Naive thymus-derived CD4-positive, alpha-beta T cell (primary cell): ENCODE measurements at regions not wholly inside any gene's neighbourhood (a gene's known extent, or its start where the extent isn't known, plus 50 kb on each side); places are given as distances from the start of the nearest gene placed in this dataset.

Experiments used
- ATAC-seq: fragments of 150-1000 bp; cut with Tn5 transposase; 2 replicates; pipeline ENCODE4 v1.10.0; 2021; ENCODE audit warnings: mild to moderate bottlenecking, moderate library complexity
- CTCF ChIA-PET: fragments of 350-600 bp; sonication (Branson Sonifier 250); formaldehyde crosslinking; loops from one replicate; lab custom pipeline; 2021; ENCODE audit warnings: antibody characterized with exemption; lab: Charles Lee
- POLR2A ChIA-PET: fragments of 350-600 bp; sonication (Branson Sonifier 250); formaldehyde crosslinking; loops from one replicate; lab custom pipeline; 2021; ENCODE audit warnings: antibody characterized with exemption, inconsistent platforms; lab: Charles Lee
- DNase-seq, 9 donors: peaks; one replicate each; pipeline versions ENCODE4 v3.0.0 to v3.0.0-alpha.2; 2020 to 2022; ENCODE audit warnings: mixed read lengths in 1 of 9
- H3K27ac ChIP-seq: one replicate; pipeline ENCODE4 v1.7.0; 2013; ENCODE audit warnings: mild to moderate bottlenecking, low read depth, low read length, moderate library complexity
- H3K27me3 ChIP-seq, 2 donors: one replicate each; pipeline ENCODE4 v1.7.0; 2013; ENCODE audit warnings: low read length in 2 of 2, mild to moderate bottlenecking in 2 of 2, moderate library complexity in 2 of 2; ENCODE audit not compliant: control insufficient read depth in 2 of 2, insufficient read depth in 2 of 2
- H3K36me3 ChIP-seq, 3 experiments: 1 replicate in 2 of 3; 2 replicates in 1 of 3; pipeline ENCODE4 v1.7.0; 2013; ENCODE audit warnings: low read length in 3 of 3, mild to moderate bottlenecking in 3 of 3, moderate library complexity in 1 of 3; ENCODE audit not compliant: insufficient read depth in 3 of 3, control insufficient read depth in 2 of 3
- H3K4me1 ChIP-seq, 2 donors: one replicate each; pipeline ENCODE4 v1.7.0; 2013; ENCODE audit warnings: low read length in 2 of 2, mild to moderate bottlenecking in 2 of 2, moderate library complexity in 1 of 2; ENCODE audit not compliant: control insufficient read depth in 2 of 2, insufficient read depth in 2 of 2
- H3K4me3 ChIP-seq: 2 replicates; pipeline ENCODE4 v1.7.0; 2013; ENCODE audit warnings: mild to moderate bottlenecking, low read length
- H3K9me3 ChIP-seq, 3 experiments: 1 replicate in 2 of 3; 2 replicates in 1 of 3; pipeline ENCODE4 v1.7.0; 2013; ENCODE audit warnings: low read length in 3 of 3; ENCODE audit not compliant: control insufficient read depth in 2 of 3
- H3K27ac Mint-ChIP-seq, 9 donors: one replicate each; pipeline ENCODE4 v1.8.0; 2020 to 2022; ENCODE audit warnings: mixed read lengths in 9 of 9, mild to moderate bottlenecking in 8 of 9, moderate library complexity in 5 of 9, inconsistent platforms in 2 of 9
- H3K27me3 Mint-ChIP-seq, 5 donors: one replicate each; pipeline ENCODE4 v1.8.0; 2021 to 2022; ENCODE audit warnings: mixed read lengths in 5 of 5, mild to moderate bottlenecking in 1 of 5
- H3K36me3 Mint-ChIP-seq, 5 donors: one replicate each; pipeline ENCODE4 v1.8.0; 2020 to 2022; ENCODE audit warnings: mixed read lengths in 5 of 5, mild to moderate bottlenecking in 3 of 5, inconsistent platforms in 1 of 5
- H3K4me1 Mint-ChIP-seq, 7 donors: one replicate each; pipeline ENCODE4 v1.8.0; 2020 to 2022; ENCODE audit warnings: mixed read lengths in 7 of 7, mild to moderate bottlenecking in 3 of 7, inconsistent platforms in 1 of 7
- H3K4me3 Mint-ChIP-seq, 10 donors: one replicate each; pipeline ENCODE4 v1.8.0; 2020 to 2022; ENCODE audit warnings: mild to moderate bottlenecking in 10 of 10, mixed read lengths in 10 of 10, moderate library complexity in 6 of 10, inconsistent platforms in 2 of 10
- H3K9me3 Mint-ChIP-seq, 11 donors: one replicate each; pipeline ENCODE4 v1.8.0; 2020 to 2022; ENCODE audit warnings: mixed read lengths in 11 of 11, mild to moderate bottlenecking in 4 of 11, inconsistent platforms in 1 of 11, moderate library complexity in 1 of 11
- intact Hi-C, 2 donors: fragments of 100-400 bp; cut with micrococcal nuclease; formaldehyde crosslinking; loops; one replicate each; pipeline ENCODE4 v1.15.1; 2023

DNA sequence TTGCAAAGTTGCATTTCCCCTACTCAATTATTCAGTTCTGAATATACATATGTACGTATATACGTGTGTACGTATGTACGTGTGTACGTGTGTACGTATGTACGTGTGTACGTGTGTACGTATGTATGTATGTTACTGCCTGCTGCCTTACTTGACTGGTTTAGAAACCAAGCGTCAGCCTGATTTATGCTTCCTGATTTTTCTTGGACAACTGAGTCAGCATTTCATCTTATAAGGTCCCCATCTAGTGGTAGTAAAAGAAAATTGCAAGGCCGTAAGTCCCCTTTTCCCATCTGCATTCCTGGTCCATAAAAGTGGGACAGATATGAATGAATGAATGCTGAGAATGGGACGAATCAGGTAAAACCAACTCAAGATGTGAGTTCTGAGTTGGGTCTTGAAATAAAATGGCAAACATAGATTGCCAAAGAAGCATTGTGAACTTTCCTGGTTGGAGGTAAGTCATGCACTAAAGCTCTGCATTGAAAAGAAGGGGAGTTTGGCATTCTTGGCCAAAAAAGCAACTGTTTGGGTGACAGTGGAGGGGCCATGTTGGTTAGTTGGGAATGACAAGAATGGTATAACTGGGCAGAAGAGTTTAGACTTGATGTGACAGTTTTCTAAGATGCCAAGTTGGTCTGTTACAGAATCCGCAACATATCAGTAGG is 76.4 kb upstream of the DNAH14 start:
- Mint-ChIP-seq H3K27me3 (peaks cover 4 to 22% (median 9%) of the 10 kb centered on the region in 5 donors), H3K9me3 (no peaks in the 10 kb centered on the region), H3K4me3 (no peak overlapping the region), H3K36me3 (no peaks in the 10 kb centered on the region), H3K27ac (no peak overlapping the region), H3K4me1 (peaks cover 0 to 2% (median 0%) of the 10 kb centered on the region in 7 donors)
- no peaks in the 10 kb centered on the region for H3K4me1 ChIP-seq
- DNase-seq (no peak), ATAC-seq (no peak)
- intact Hi-C loops: loop anchor here in 1 of 2 donors (1.0 to 5.0 kb wide), 2 partner anchors 151 to 209 kb away; no protein-coding TSS in a partner anchor
- ChIA-PET CTCF (no interaction called here), POLR2A (no interaction called here)
- no peaks in the 10 kb centered on the region for H3K27me3 ChIP-seq
- no peaks in the 10 kb centered on the region for H3K36me3 ChIP-seq
- no peak overlapping the region for H3K4me3 ChIP-seq
- no peak overlapping the region for H3K27ac ChIP-seq
- H3K9me3 ChIP-seq: no peaks in the 10 kb centered on the region

DNA sequence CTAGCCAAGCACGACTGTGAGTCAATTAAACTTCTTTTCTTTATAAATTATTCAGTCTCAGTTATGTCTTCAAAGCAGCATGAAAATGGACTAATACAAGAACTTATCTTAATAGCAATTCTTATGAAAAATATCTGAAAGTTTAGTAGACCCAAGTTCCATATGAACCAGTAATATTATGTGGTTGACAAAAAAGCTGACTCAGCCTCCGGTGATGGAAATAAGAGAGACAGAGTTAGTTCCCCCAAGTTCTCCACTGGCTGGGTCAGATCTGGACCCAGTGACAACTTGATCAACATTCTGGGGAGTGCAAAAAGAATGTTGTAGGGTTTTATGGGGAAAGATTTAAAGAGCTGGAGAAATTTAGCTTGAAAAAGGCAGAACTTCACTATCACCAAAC is 72.5 kb upstream of the DNAH14 start:
- Mint-ChIP-seq H3K9me3 (no peaks in the 10 kb centered on the region), H3K27me3 (peaks cover 7 to 22% (median 14%) of the 10 kb centered on the region in 5 donors), H3K4me1 (no peaks in the 10 kb centered on the region), H3K4me3 (no peak overlapping the region), H3K27ac (no peak overlapping the region), H3K36me3 (no peaks in the 10 kb centered on the region)
- intact Hi-C loops: no loop called here
- Histone ChIP-seq H3K36me3 (no peaks in the 10 kb centered on the region), H3K27ac (no peak overlapping the region), H3K4me1 (no peaks in the 10 kb centered on the region), H3K27me3 (no peaks in the 10 kb centered on the region), H3K4me3 (no peak overlapping the region), H3K9me3 (no peaks in the 10 kb centered on the region)
- CTCF ChIA-PET: no interaction called here
- POLR2A ChIA-PET: no interaction called here
- ATAC-seq (no peak), DNase-seq (no peak)

DNA sequence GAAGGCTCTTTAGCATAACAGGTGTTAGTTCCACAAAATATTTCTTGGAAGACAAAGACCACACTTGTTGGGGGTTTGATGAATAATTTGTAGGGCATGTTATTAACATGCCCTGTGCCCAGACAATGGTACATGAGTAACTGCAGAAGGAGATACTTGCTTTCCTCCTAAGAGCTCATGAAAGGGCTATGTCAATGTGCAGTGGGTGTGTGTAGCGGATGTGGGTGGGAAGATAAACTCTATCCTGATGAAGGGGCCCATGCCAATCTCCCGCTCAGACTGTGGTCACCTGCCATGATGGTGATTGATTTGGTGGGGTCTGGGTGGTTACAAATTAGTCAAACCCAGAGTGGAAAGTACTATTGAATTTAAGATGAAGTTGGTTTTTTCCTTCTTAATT is 69.8 kb upstream of the DNAH14 start:
- ATAC-seq: no peak
- Mint-ChIP-seq H3K27me3 (peaks cover 8 to 32% (median 23%) of the 10 kb centered on the region in 5 donors), H3K9me3 (peaks cover 0 to 4% (median 0%) of the 10 kb centered on the region in 11 donors), H3K4me1 (no peaks in the 10 kb centered on the region), H3K36me3 (no peaks in the 10 kb centered on the region), H3K27ac (no peak overlapping the region), H3K4me3 (no peak overlapping the region)
- ChIA-PET CTCF (no interaction called here), POLR2A (no interaction called here)
- no peaks in the 10 kb centered on the region for H3K36me3 ChIP-seq
- no peaks in the 10 kb centered on the region for H3K9me3 ChIP-seq
- intact Hi-C loops: no loop called here
- no peak overlapping the region for H3K27ac ChIP-seq
- no peaks in the 10 kb centered on the region for H3K4me1 ChIP-seq
- H3K4me3 ChIP-seq: no peak overlapping the region
- H3K27me3 ChIP-seq: no peaks in the 10 kb centered on the region
- DNase-seq: no peak

DNA sequence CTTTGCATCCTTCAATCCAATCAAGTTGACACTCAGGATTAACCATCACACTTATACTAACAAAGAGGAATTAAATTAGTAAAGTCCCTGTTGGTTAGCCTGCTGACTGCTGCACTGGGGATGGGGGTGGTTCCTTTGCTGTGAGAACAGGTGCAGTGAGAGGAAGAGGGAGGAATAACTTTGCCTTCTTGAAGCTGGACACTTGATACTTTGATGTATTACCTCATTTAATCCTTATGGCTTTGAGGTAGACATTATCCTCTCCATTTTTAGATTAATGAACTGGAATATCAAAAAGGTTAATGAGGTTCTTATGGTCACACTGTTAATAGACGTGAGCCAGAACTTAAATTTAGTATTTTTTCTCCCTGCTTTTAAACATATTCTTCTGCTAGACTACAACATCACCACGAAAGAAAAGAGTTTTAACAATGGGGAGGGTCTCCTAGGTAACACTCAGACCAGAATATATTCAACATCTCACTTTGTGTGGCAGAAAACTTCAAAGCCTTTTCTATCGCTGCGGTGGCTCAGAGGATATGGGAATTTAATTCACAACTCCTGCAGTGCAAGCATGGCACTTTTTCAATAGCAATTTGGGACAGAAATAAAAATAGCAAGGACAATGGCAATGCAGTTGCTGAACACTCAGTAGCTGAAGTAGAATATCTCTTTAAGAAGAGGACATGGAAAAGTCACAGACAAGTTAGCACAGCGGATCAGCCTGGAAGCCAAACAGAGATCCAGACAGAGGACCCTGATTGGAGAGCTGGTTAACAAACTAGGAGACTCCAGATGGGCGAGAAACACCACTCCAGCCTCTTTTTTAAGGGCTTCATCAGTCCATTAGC is 68.8 kb upstream of the DNAH14 start:
- H3K9me3 ChIP-seq: no peaks in the 10 kb centered on the region
- DNase-seq: no peak
- Mint-ChIP-seq H3K27me3 (peaks cover 8 to 28% (median 26%) of the 10 kb centered on the region in 5 donors), H3K36me3 (no peaks in the 10 kb centered on the region), H3K27ac (no peak overlapping the region), H3K4me1 (no peaks in the 10 kb centered on the region), H3K9me3 (peaks cover 0 to 9% (median 3%) of the 10 kb centered on the region in 11 donors), H3K4me3 (no peak overlapping the region)
- CTCF ChIA-PET: interaction anchor here (1.4 kb wide), 1 partner anchor 9 kb away, joined by 5 read pairs; no protein-coding TSS in a partner anchor
- no peak for ATAC-seq
- H3K36me3 ChIP-seq: no peaks in the 10 kb centered on the region
- H3K4me3 ChIP-seq: no peak overlapping the region
- H3K27me3 ChIP-seq: no peaks in the 10 kb centered on the region
- H3K27ac ChIP-seq: no peak overlapping the region
- no peaks in the 10 kb centered on the region for H3K4me1 ChIP-seq
- intact Hi-C loops: no loop called here
- POLR2A ChIA-PET: no interaction called here

DNA sequence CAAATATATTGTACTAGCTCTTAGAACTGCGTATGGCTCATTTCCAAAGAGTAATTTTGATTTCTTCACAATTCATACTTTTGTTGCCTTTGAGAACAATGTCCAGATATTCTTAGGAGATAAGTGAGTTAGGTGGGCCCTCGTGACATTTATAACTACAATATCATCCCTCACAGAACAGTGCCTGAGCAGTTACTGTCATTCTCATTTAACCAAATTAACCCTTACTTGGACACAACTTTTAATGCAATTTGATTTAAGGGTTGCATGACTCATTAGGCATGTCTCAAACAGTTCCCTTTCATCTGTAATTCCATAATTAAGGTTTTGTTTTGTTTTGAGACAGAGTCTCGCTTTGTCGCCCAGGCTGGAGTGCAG is 68.1 kb upstream of the DNAH14 start:
- CTCF ChIA-PET: interaction anchor here (1.4 kb wide), 1 partner anchor 10 kb away, joined by 5 read pairs; no protein-coding TSS in a partner anchor
- no peak overlapping the region for H3K27ac ChIP-seq
- Mint-ChIP-seq H3K4me1 (no peaks in the 10 kb centered on the region), H3K27ac (no peak overlapping the region), H3K36me3 (no peaks in the 10 kb centered on the region), H3K4me3 (no peak overlapping the region), H3K27me3 (peaks cover 8 to 33% (median 28%) of the 10 kb centered on the region in 5 donors), H3K9me3 (peaks cover 0 to 16% (median 4%) of the 10 kb centered on the region in 11 donors)
- no peaks in the 10 kb centered on the region for H3K9me3 ChIP-seq
- ATAC-seq (no peak), DNase-seq (no peak)
- H3K4me1 ChIP-seq: no peaks in the 10 kb centered on the region
- H3K4me3 ChIP-seq: no peak overlapping the region
- H3K27me3 ChIP-seq: no peaks in the 10 kb centered on the region
- POLR2A ChIA-PET: no interaction called here
- intact Hi-C loops: no loop called here
- no peaks in the 10 kb centered on the region for H3K36me3 ChIP-seq

DNA sequence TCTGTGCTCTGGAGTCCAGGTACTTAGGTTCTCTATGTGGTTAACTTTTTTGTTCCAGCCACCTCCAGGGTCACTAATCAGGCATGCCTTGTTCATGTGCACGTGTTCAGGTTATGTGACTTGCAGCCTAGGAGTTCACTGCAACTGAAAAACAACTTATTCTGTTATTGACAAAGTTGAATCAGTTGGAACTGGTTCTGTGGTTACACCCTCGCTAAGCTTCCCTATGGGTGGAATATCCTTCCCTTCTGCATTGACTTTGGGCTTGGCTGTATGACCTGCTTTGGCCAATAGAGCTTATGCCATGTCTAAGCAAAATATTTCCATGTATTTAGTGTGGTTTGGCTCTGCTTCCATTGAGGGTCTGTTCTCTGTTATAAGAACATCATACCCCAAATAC is 66.0 kb upstream of the DNAH14 start:
- CTCF ChIA-PET: interaction anchor here (0.6 kb wide), 1 partner anchor 13 kb away, joined by 5 read pairs; no protein-coding TSS in a partner anchor

More for the DNA sequence above, 66.0 kb upstream of the DNAH14 start:
- Histone ChIP-seq H3K27me3 (no peaks in the 10 kb centered on the region), H3K9me3 (no peaks in the 10 kb centered on the region), H3K4me1 (no peaks in the 10 kb centered on the region), H3K36me3 (no peaks in the 10 kb centered on the region), H3K27ac (no peak overlapping the region), H3K4me3 (no peak overlapping the region)
- no peak for DNase-seq
- intact Hi-C loops: no loop called here
- no peaks in the 10 kb centered on the region for H3K36me3 Mint-ChIP-seq
- ATAC-seq: no peak
- H3K4me3 Mint-ChIP-seq: no peak overlapping the region
- POLR2A ChIA-PET: no interaction called here
- H3K4me1 Mint-ChIP-seq: no peaks in the 10 kb centered on the region
- H3K27ac Mint-ChIP-seq: no peak overlapping the region
- peaks cover 7 to 36% (median 23%) of the 10 kb centered on the region in 5 donors for H3K27me3 Mint-ChIP-seq
- H3K9me3 Mint-ChIP-seq: peaks cover 0 to 18% (median 4%) of the 10 kb centered on the region in 11 donors
